SU-DHL-6 (cell line): ENCODE measurements at regions not wholly inside any gene's neighbourhood (a gene's known extent, or its start where the extent isn't known, plus 50 kb on each side); places are given as distances from the start of the nearest gene placed in this dataset.

Source experiments
- H2AFZ ChIP-seq: fragments of 200-600 bp; sonication (generic); 2 replicates; pipeline ENCODE4 v1.6.1; 2014; ENCODE audit warnings: low read depth, mild to moderate bottlenecking, moderate library complexity, mixed read lengths, antibody characterized with exemption, low read length; ENCODE audit not compliant: severe bottlenecking
- H3F3A ChIP-seq: fragments of 200-600 bp; shearing (Covaris generic); 2 replicates; pipeline ENCODE4 v1.6.0; 2016; ENCODE audit warnings: antibody characterized with exemption, mild to moderate bottlenecking; ENCODE audit not compliant: insufficient read depth
- H3K27ac ChIP-seq: fragments of 200-600 bp; sonication (generic); 2 replicates; pipeline ENCODE4 v1.5.1; 2016; ENCODE audit warnings: low read depth, mild to moderate bottlenecking, low read length, moderate library complexity, mixed read lengths
- H3K27me3 ChIP-seq: fragments of 200-600 bp; sonication (generic), shearing (Covaris generic); 2 replicates; pipeline ENCODE4 v1.6.0; 2014; ENCODE audit warnings: mild to moderate bottlenecking, low read length
- H3K36me3 ChIP-seq: fragments of 200-600 bp; sonication (generic); 2 replicates; pipeline ENCODE4 v1.6.1; 2014; ENCODE audit warnings: mild to moderate bottlenecking, low read length, mixed read lengths
- H3K4me2 ChIP-seq: fragments of 300-600, 200-600 bp; shearing (Covaris generic), sonication (generic); 2 replicates; pipeline ENCODE4 v1.6.0; 2014; ENCODE audit warnings: low read length, low read depth, mild to moderate bottlenecking; ENCODE audit not compliant: poor library complexity, severe bottlenecking
- H3K4me3 ChIP-seq: fragments of 200-600 bp; sonication (generic); 2 replicates; pipeline ENCODE4 v1.5.1; 2014; ENCODE audit warnings: antibody characterized with exemption, low read length, mild to moderate bottlenecking, mixed read lengths; ENCODE audit not compliant: insufficient read depth, poor library complexity, severe bottlenecking
- H3K79me2 ChIP-seq: fragments of 200-600 bp; sonication (generic); 2 replicates; pipeline ENCODE4 v1.6.1; 2014; ENCODE audit warnings: mild to moderate bottlenecking, low read length, moderate library complexity; ENCODE audit not compliant: insufficient read depth
- H3K9ac ChIP-seq: fragments of 200-600 bp; sonication (generic); 2 replicates; pipeline ENCODE4 v1.7.0; 2014; ENCODE audit warnings: mild to moderate bottlenecking, low read length
- H3K9me2 ChIP-seq: fragments of 200-600 bp; sonication (generic); replicated peaks from 2 replicates; pipeline ENCODE4 v1.6.1; 2014; ENCODE audit warnings: low read length; ENCODE audit not compliant: insufficient read depth
- H3K9me3 ChIP-seq: fragments of 200-600 bp; sonication (generic); 2 replicates; pipeline ENCODE4 v1.6.1; 2014; ENCODE audit warnings: low read length, mixed read lengths; ENCODE audit not compliant: insufficient read depth
- H4K20me1 ChIP-seq: fragments of 200-600 bp; sonication (generic); 2 replicates; pipeline ENCODE4 v1.6.1; 2014; ENCODE audit warnings: low read depth, mild to moderate bottlenecking, antibody characterized with exemption, low read length, moderate library complexity, mixed read lengths
- EZH2phosphoT487 ChIP-seq: fragments of 200-600 bp; sonication (generic), shearing (Covaris generic); conservative IDR thresholded peaks from 2 replicates; pipeline ENCODE4 v1.6.1; 2018; ENCODE audit warnings: mild to moderate bottlenecking, antibody characterized with exemption, low read length, moderate library complexity, mixed read lengths
- TF ChIP-seq, protein P1 (sequence below): fragments of 200-600 bp; sonication (generic); IDR thresholded peaks from one replicate; pipeline ENCODE4 v1.5.1; 2017; ENCODE audit warnings: antibody characterized with exemption, mild to moderate bottlenecking, low read length, moderate library complexity; ENCODE audit not compliant: insufficient read depth, poor library complexity, severe bottlenecking

GRCh38 chr13:22933571-22934181, 247.1 kb upstream of the SGCG start:
- Histone ChIP-seq H4K20me1 (no peaks in the 10 kb centered on the region), H3K9ac (no peak overlapping the region), H3K4me2 (no peak overlapping the region), H3F3A (no peaks in the 10 kb centered on the region), H3K9me3 (no peaks in the 10 kb centered on the region), H3K27me3 (no peaks in the 10 kb centered on the region), H3K27ac (no peak overlapping the region), H3K9me2 (no peaks in the 10 kb centered on the region), H3K4me3 (no peak overlapping the region), H3K36me3 (no peaks in the 10 kb centered on the region), H3K79me2 (no peaks in the 10 kb centered on the region), H2AFZ (no peak overlapping the region)
- TF ChIP-seq, protein P1, sequence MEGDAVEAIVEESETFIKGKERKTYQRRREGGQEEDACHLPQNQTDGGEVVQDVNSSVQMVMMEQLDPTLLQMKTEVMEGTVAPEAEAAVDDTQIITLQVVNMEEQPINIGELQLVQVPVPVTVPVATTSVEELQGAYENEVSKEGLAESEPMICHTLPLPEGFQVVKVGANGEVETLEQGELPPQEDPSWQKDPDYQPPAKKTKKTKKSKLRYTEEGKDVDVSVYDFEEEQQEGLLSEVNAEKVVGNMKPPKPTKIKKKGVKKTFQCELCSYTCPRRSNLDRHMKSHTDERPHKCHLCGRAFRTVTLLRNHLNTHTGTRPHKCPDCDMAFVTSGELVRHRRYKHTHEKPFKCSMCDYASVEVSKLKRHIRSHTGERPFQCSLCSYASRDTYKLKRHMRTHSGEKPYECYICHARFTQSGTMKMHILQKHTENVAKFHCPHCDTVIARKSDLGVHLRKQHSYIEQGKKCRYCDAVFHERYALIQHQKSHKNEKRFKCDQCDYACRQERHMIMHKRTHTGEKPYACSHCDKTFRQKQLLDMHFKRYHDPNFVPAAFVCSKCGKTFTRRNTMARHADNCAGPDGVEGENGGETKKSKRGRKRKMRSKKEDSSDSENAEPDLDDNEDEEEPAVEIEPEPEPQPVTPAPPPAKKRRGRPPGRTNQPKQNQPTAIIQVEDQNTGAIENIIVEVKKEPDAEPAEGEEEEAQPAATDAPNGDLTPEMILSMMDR: no peak
- TF ChIP-seq EZH2phosphoT487: no peak

DNA sequence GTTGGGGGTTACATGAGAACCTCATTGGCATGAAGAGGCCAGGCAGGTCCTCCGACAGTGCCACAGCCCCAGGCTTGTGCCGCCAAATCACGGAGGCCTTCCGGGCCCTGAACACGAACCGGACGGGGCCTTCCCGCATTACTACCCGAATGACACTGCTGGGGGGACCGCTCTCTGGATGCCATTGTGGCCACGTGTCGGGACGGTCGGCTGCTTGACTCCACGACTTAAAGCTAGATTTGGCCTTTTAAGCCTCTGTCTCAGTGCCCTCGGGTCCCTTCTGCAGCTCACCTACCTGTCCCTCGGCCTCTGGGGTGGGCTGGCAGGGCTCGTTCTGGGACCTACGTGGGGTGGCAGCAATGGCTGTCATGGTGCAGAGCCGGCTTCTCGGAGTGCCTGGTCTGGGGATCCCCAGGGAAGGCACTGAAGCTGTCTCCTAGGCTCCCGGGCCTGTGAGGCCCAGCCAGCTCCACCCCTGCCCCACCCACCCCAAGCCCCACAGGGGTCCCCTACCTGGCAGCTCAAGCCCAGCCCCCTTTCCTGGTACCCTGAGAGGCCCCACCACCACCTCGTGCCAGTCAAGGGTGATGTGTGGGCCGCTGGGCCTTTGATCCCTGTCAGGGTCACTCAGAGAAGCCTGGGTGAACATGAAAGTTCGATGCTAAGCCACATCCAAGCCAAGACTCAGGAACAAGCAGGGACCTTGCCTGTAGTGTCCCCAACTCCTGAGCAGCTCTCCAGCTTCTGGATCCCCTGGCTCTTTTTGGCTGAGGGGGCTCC, 245.8 kb upstream of the SGCG start:
- Histone ChIP-seq H3K9me2 (no peaks in the 10 kb centered on the region), H3K27me3 (no peaks in the 10 kb centered on the region), H3F3A (no peaks in the 10 kb centered on the region), H3K27ac (no peak overlapping the region), H3K4me3 (no peak overlapping the region), H3K36me3 (no peaks in the 10 kb centered on the region), H3K79me2 (no peaks in the 10 kb centered on the region), H3K9me3 (no peaks in the 10 kb centered on the region), H3K9ac (no peak overlapping the region), H3K4me2 (no peak overlapping the region), H4K20me1 (no peaks in the 10 kb centered on the region), H2AFZ (no peak overlapping the region)
- TF ChIP-seq, protein P1: no peak
- no peak for TF ChIP-seq EZH2phosphoT487

GRCh38 chr13:22936228-22936627, 244.6 kb upstream of the SGCG start:
- Histone ChIP-seq H3K9me3 (no peaks in the 10 kb centered on the region), H3K36me3 (no peaks in the 10 kb centered on the region), H3K27me3 (no peaks in the 10 kb centered on the region), H3K4me2 (no peak overlapping the region), H4K20me1 (no peaks in the 10 kb centered on the region), H3K4me3 (no peak overlapping the region), H3K9me2 (no peaks in the 10 kb centered on the region), H3K9ac (no peak overlapping the region), H3K27ac (no peak overlapping the region), H3F3A (no peaks in the 10 kb centered on the region), H3K79me2 (no peaks in the 10 kb centered on the region), H2AFZ (no peak overlapping the region)
- TF ChIP-seq, protein P1: no peak
- no peak for TF ChIP-seq EZH2phosphoT487
